SH-SY5Y (cell line): ENCODE measurements at regions not wholly inside any gene's neighbourhood (a gene's known extent, or its start where the extent isn't known, plus 50 kb on each side); places are given as distances from the start of the nearest gene placed in this dataset.

ENCODE experiments used
- GATA2 ChIP-seq: IDR thresholded peaks from 2 replicates; pipeline ENCODE4 v1.6.1; 2011; ENCODE audit warnings: mild to moderate bottlenecking, low read depth, low read length
- GATA3 ChIP-seq: IDR thresholded peaks from 2 replicates; pipeline ENCODE4 v1.6.1; 2011; ENCODE audit warnings: low read depth, mild to moderate bottlenecking, low read length, moderate library complexity

DNA sequence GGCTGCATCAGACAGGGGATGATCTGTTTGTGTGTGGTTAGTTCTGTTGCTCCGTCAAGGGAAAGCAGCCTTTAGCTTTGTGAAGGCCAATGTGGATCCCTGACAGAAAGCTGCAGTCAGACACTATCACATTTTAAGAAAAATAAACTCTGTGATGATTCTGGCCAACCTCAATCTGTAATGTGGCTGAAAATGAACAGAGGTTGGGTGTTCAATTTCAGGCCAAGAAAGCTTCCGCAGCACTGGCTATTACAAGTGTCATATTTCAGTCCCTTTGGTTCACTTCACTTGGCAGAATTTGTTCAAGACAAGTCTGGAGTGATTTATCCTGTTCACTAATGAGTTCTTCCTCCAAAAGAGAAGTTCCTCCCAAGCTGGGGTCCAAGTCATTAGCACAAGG lies 571.8 kb upstream of the IL12A start:
- TF ChIP-seq GATA2 (no peak), GATA3 (no peak)
